GM12864 (cell line): ENCODE measurements at regions not wholly inside any gene's neighbourhood (a gene's known extent, or its start where the extent isn't known, plus 50 kb on each side); places are given as distances from the start of the nearest gene placed in this dataset.
A peak's percentile ranks its signal among the peaks of the same experiment; 100 is the strongest.

Experiments
- DNase-seq: peaks from one replicate; pipeline ENCODE4 v3.0.0-alpha.2; 2011; ENCODE audit warnings: low read depth
- H3K4me3 ChIP-seq: 2 replicates; pipeline ENCODE4 v1.5.1; 2011; ENCODE audit warnings: mild to moderate bottlenecking, low read depth, low read length, control low read depth
- TF ChIP-seq, protein P1 (sequence below): IDR thresholded peaks from 2 replicates; pipeline ENCODE4 v1.5.1; 2011; ENCODE audit warnings: low read depth, mild to moderate bottlenecking, moderate library complexity, low read length, control low read depth, inconsistent platforms; ENCODE audit errors: missing control alignments

- TF ChIP-seq, protein P1, sequence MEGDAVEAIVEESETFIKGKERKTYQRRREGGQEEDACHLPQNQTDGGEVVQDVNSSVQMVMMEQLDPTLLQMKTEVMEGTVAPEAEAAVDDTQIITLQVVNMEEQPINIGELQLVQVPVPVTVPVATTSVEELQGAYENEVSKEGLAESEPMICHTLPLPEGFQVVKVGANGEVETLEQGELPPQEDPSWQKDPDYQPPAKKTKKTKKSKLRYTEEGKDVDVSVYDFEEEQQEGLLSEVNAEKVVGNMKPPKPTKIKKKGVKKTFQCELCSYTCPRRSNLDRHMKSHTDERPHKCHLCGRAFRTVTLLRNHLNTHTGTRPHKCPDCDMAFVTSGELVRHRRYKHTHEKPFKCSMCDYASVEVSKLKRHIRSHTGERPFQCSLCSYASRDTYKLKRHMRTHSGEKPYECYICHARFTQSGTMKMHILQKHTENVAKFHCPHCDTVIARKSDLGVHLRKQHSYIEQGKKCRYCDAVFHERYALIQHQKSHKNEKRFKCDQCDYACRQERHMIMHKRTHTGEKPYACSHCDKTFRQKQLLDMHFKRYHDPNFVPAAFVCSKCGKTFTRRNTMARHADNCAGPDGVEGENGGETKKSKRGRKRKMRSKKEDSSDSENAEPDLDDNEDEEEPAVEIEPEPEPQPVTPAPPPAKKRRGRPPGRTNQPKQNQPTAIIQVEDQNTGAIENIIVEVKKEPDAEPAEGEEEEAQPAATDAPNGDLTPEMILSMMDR = no peak
- no peak overlapping the region for H3K4me3 ChIP-seq
- no peak for DNase-seq
Observed at GRCh38 chr6:50147371-50147770, 97.6 kb upstream of the DEFB112 start.

GRCh38 chr6:50180646-50181045, 130.9 kb upstream of the DEFB112 start:
- no peak overlapping the region for H3K4me3 ChIP-seq
- DNase-seq = no peak
- TF ChIP-seq, protein P1 = no peak

GRCh38 chr6:50185006-50185405, 135.3 kb upstream of the DEFB112 start:
- no peak for DNase-seq
- TF ChIP-seq, protein P1 = peak; percentile 59
- no peak overlapping the region for H3K4me3 ChIP-seq

DNA sequence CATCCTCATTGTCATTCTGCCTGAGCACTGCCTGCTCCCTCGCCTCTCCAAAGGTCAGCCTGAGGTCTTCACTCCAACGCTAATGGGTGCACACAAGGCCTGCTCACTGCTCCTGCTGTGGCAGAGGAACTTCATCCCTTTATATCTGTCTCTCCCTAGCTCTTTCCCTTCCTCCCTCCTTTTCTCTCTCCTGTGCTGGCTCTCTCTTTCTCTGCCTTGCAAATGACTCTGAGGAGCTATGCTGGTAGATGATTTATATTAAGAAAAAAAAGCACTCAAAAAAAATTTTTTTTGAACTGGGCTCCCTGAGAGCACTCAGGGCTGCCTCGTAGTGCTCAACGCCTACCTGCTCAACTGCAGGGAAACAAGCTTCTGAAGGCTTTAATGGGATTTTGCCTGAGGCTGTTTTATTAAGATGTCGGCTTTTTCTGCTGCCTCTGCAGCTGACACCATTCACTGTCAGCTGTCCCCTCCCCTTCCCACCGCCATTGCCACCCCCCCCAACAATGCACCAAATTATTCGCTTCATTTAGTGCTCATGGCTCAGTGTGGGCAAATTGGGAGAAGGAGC, 137.7 kb upstream of the DEFB112 start:
- TF ChIP-seq, protein P1 = no peak
- DNase-seq = no peak
- H3K4me3 ChIP-seq = no peak overlapping the region

DNA sequence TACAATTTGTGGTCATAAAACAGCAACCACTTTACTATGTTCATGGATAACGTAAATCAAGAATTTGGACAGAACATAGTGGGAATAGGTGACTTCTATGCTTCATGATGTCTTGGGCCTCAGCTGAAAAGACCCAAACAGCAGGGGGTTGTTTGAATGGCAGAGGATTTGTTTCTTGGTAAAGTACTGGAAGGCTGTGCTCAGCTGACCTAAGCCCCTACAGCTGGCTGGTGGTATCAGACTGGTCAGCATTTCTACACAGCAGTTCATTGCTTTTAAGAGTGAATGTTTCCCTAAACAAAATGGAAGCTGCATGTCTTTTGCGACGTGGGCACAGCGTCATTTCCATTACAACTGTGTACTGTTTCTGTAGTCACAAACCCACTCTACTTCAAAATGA, 148.5 kb upstream of the DEFB112 start:
- no peak overlapping the region for H3K4me3 ChIP-seq
- TF ChIP-seq, protein P1 = no peak
- no peak for DNase-seq

GRCh38 chr6:50202766-50203165, 153.0 kb upstream of the DEFB112 start:
- no peak for DNase-seq
- TF ChIP-seq, protein P1 = no peak
- no peak overlapping the region for H3K4me3 ChIP-seq

GRCh38 chr6:50211582-50211981, 161.9 kb upstream of the DEFB112 start:
- no peak overlapping the region for H3K4me3 ChIP-seq
- DNase-seq = no peak
- TF ChIP-seq, protein P1 = no peak
